ENCODE measurements at regions not wholly inside any gene's neighbourhood (a gene's known extent, or its start where the extent isn't known, plus 50 kb on each side); places are given as distances from the start of the nearest gene placed in this dataset.

DNA sequence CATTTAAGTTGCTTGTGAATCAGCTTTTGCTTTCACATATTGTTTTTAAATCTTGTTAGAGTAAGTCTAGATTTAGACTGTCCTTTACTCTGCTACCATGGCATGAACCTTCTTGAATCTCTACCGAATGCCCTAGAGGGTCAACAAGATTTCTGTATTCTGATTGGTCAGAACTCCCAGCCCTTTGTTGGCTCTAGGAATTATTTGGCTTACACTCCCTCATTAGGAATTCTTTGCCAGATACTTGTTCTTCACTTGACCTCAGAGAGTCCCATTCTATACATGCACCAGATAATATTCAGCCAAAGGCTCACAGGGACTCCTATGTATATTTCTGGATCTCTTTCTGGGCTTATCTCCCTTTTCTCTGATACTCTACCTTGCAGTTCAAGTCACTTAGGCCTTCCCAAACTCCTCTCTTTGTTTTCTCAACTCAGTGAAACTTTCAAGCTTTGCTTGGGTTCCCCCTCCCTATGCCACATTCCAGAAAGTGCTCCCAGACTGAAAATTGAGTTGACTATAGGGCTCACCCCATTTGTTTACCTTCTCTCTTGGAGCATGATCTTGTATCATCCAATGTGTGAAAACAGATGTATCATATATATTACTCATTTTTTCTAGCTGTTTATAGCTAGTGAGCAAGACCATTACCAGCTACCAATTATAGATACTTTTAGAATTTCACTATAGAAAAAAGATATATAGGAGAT is 405.0 kb downstream of the PLPP3 start:
- 0 out of 3 replicates have a peak, but pooled peaks cover 3% of the 10 kb centered on the region for H3K9me3 ChIP-seq
- no peak overlapping the region for H3K4me2 ChIP-seq
- FAIRE-seq (no peak), DNase-seq (ENCODE audit: low read depth in 1 of 2, low spot score in 1 of 2) (no peak), ATAC-seq (no peak)
- no peak overlapping the region for H3K4me3 ChIP-seq
- 30% methylated on average over 1 of the region's 1 CpG for WGBS (ENCODE audit: missing lambda C conversion rate)
- H3K27ac ChIP-seq: no peak overlapping the region
- CTCF ChIA-PET: no interaction called here
- POLR2A ChIA-PET: no interaction called here
- H3K4me1 ChIP-seq: peaks cover 2% of the 10 kb centered on the region; the same call in 1 of the 3 replicates
- TF ChIP-seq JUN (IDR thresholded peaks at IDR 0.05): no peak

DNA sequence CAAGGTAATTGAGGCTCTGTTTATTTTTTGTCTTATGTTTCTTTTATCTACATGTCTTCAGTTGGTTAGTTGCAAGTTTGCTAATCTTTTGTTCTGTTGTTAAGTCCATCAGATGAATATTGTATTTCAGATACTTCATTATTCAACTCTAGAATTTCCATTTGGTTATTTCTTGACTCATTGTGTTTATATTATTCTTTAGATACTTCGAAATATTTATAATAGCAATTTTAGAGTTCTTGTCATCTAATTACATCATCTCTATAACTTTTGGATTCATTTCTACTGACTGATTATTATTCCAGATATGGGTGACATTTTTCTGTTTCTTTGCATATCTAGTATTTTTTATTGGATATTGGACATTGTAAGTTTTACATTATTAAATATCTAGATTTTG is 405.6 kb downstream of the PLPP3 start:
- Histone ChIP-seq H3K4me3 (no peak overlapping the region), H3K4me2 (no peak overlapping the region), H3K27ac (no peak overlapping the region), H3K9me3 (0 out of 3 replicates have a peak, but pooled peaks cover 3% of the 10 kb centered on the region), H3K4me1 (peaks cover 2% of the 10 kb centered on the region; the same call in 1 of the 3 replicates)
- ATAC-seq (no peak), DNase-seq (ENCODE audit: low read depth in 1 of 2, low spot score in 1 of 2) (no peak), FAIRE-seq (no peak)
- TF ChIP-seq HEYL (CRISPR knock-in tag; IDR thresholded peaks at IDR 0.05): no peak
- no peak for TF ChIP-seq ZC3H11A (IDR thresholded peaks at IDR 0.05)
- no peak for TF ChIP-seq NFE2L2 (conservative IDR thresholded peaks at IDR 0.05; ENCODE audit: low read length)
- no peak for TF ChIP-seq PHF8 (IDR thresholded peaks at IDR 0.05; ENCODE audit: borderline replicate concordance, low read depth)
- TF ChIP-seq, protein P1, sequence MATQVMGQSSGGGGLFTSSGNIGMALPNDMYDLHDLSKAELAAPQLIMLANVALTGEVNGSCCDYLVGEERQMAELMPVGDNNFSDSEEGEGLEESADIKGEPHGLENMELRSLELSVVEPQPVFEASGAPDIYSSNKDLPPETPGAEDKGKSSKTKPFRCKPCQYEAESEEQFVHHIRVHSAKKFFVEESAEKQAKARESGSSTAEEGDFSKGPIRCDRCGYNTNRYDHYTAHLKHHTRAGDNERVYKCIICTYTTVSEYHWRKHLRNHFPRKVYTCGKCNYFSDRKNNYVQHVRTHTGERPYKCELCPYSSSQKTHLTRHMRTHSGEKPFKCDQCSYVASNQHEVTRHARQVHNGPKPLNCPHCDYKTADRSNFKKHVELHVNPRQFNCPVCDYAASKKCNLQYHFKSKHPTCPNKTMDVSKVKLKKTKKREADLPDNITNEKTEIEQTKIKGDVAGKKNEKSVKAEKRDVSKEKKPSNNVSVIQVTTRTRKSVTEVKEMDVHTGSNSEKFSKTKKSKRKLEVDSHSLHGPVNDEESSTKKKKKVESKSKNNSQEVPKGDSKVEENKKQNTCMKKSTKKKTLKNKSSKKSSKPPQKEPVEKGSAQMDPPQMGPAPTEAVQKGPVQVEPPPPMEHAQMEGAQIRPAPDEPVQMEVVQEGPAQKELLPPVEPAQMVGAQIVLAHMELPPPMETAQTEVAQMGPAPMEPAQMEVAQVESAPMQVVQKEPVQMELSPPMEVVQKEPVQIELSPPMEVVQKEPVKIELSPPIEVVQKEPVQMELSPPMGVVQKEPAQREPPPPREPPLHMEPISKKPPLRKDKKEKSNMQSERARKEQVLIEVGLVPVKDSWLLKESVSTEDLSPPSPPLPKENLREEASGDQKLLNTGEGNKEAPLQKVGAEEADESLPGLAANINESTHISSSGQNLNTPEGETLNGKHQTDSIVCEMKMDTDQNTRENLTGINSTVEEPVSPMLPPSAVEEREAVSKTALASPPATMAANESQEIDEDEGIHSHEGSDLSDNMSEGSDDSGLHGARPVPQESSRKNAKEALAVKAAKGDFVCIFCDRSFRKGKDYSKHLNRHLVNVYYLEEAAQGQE (IDR thresholded peaks at IDR 0.05): no peak
- TF ChIP-seq HOXA7 (CRISPR knock-in tag; IDR thresholded peaks at IDR 0.05): no peak
- no peak for TF ChIP-seq JUN (IDR thresholded peaks at IDR 0.05)
- TF ChIP-seq JUNB (IDR thresholded peaks at IDR 0.05): no peak
- no peak for TF ChIP-seq RCOR1 (IDR thresholded peaks at IDR 0.05; ENCODE audit: low read depth, low read length)
- TF ChIP-seq HOXB13 (CRISPR knock-in tag; IDR thresholded peaks at IDR 0.05; ENCODE audit: low read depth): no peak
- no peak for TF ChIP-seq CBX2 (IDR thresholded peaks at IDR 0.05; ENCODE audit: borderline replicate concordance, low read depth)
- TF ChIP-seq, protein P2, sequence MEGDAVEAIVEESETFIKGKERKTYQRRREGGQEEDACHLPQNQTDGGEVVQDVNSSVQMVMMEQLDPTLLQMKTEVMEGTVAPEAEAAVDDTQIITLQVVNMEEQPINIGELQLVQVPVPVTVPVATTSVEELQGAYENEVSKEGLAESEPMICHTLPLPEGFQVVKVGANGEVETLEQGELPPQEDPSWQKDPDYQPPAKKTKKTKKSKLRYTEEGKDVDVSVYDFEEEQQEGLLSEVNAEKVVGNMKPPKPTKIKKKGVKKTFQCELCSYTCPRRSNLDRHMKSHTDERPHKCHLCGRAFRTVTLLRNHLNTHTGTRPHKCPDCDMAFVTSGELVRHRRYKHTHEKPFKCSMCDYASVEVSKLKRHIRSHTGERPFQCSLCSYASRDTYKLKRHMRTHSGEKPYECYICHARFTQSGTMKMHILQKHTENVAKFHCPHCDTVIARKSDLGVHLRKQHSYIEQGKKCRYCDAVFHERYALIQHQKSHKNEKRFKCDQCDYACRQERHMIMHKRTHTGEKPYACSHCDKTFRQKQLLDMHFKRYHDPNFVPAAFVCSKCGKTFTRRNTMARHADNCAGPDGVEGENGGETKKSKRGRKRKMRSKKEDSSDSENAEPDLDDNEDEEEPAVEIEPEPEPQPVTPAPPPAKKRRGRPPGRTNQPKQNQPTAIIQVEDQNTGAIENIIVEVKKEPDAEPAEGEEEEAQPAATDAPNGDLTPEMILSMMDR (IDR thresholded peaks at IDR 0.05): no peak
- TF ChIP-seq FOXS1 (CRISPR knock-in tag; IDR thresholded peaks at IDR 0.05): no peak
- TF ChIP-seq, protein P3, sequence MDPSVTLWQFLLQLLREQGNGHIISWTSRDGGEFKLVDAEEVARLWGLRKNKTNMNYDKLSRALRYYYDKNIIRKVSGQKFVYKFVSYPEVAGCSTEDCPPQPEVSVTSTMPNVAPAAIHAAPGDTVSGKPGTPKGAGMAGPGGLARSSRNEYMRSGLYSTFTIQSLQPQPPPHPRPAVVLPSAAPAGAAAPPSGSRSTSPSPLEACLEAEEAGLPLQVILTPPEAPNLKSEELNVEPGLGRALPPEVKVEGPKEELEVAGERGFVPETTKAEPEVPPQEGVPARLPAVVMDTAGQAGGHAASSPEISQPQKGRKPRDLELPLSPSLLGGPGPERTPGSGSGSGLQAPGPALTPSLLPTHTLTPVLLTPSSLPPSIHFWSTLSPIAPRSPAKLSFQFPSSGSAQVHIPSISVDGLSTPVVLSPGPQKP (IDR thresholded peaks at IDR 0.05; ENCODE audit: low read depth, low read length): no peak
- TF ChIP-seq, protein P4, sequence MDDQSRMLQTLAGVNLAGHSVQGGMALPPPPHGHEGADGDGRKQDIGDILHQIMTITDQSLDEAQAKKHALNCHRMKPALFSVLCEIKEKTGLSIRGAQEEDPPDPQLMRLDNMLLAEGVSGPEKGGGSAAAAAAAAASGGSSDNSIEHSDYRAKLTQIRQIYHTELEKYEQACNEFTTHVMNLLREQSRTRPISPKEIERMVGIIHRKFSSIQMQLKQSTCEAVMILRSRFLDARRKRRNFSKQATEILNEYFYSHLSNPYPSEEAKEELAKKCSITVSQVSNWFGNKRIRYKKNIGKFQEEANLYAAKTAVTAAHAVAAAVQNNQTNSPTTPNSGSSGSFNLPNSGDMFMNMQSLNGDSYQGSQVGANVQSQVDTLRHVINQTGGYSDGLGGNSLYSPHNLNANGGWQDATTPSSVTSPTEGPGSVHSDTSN (IDR thresholded peaks at IDR 0.05): no peak
- no peak for TF ChIP-seq MAFK (IDR thresholded peaks at IDR 0.05; ENCODE audit: partially characterized antibody)
- TF ChIP-seq, protein P5, sequence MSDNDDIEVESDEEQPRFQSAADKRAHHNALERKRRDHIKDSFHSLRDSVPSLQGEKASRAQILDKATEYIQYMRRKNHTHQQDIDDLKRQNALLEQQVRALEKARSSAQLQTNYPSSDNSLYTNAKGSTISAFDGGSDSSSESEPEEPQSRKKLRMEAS (IDR thresholded peaks at IDR 0.05): no peak
- no peak for TF ChIP-seq HOXB5 (CRISPR knock-in tag; IDR thresholded peaks at IDR 0.05)
- POLR2A ChIA-PET: no interaction called here
- 43% methylated on average over 1 of the region's 1 CpG for WGBS (ENCODE audit: missing lambda C conversion rate)
- CTCF ChIA-PET: no interaction called here
